ENCODE measurements at regions not wholly inside any gene's neighbourhood (a gene's known extent, or its start where the extent isn't known, plus 50 kb on each side); places are given as distances from the start of the nearest gene placed in this dataset.
A peak's percentile ranks its signal among the peaks of the same experiment; 100 is the strongest.

DNA sequence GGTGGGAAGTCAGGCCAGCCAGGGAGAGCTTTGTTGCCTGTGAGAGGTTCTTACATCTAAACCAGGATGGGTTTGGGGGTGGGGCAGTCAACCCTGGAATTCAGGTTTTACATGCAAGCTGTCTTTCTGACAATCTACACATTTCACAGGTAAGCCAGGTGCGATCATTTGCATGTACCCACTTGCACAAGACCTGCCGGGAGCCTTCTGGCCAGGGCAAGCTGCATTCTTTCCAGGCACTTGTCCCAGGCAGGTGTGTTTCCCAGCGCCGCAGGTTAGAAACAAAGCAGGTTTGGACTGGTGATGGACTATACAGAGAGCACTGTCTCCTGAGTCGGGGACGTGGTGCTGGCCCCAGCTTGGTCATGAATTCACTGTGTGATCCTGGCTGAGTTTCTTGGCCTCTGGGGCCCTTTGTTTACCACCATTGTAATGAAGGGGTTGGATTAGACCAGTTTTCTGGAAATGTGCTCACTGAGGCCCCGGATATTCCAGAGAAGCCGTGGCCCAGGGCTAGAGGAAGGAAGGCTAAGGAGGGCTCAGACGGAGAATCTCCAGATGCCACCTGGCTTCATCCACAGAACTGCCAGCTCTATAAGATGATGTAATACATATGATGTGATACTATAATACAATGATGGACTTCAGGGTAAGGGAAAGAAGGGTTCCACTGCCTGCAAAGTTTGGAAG lies 205.2 kb upstream of the SVIL start:
- TF ChIP-seq, protein P1, sequence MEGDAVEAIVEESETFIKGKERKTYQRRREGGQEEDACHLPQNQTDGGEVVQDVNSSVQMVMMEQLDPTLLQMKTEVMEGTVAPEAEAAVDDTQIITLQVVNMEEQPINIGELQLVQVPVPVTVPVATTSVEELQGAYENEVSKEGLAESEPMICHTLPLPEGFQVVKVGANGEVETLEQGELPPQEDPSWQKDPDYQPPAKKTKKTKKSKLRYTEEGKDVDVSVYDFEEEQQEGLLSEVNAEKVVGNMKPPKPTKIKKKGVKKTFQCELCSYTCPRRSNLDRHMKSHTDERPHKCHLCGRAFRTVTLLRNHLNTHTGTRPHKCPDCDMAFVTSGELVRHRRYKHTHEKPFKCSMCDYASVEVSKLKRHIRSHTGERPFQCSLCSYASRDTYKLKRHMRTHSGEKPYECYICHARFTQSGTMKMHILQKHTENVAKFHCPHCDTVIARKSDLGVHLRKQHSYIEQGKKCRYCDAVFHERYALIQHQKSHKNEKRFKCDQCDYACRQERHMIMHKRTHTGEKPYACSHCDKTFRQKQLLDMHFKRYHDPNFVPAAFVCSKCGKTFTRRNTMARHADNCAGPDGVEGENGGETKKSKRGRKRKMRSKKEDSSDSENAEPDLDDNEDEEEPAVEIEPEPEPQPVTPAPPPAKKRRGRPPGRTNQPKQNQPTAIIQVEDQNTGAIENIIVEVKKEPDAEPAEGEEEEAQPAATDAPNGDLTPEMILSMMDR (IDR thresholded peaks at IDR 0.05): no peak
- peak in 1 of 2 donors; percentile 28 for TF ChIP-seq POLR2A (IDR thresholded peaks at IDR 0.05)

Data from thyroid gland (tissue), 4 donors.